Stimulated activated CD4-positive, alpha-beta T cell treated with anti-CD3 and anti-CD28 coated beads, Interleukin-1b, Interleukin-23, amount 100 ng/mL, for 4 hours (primary cell): ENCODE measurements at regions not wholly inside any gene's neighbourhood (a gene's known extent, or its start where the extent isn't known, plus 50 kb on each side); places are given as distances from the start of the nearest gene placed in this dataset.

Experiments
- DNase-seq, 2 donors: peaks; one replicate each; pipeline ENCODE4 v3.0.0-alpha.2; 2020; ENCODE audit warnings: low read depth in 2 of 2

- peak in 1 of 2 donors; percentile 80 for DNase-seq
These were observed 234.7 kb downstream of the OR13H1 start for GRCh38 chrX:131778269-131779218.

GRCh38 chrX:131779306-131779705, 235.4 kb downstream of the OR13H1 start:
- no peak for DNase-seq

- DNase-seq: no peak
These were observed 235.9 kb downstream of the OR13H1 start for GRCh38 chrX:131779741-131780140.

GRCh38 chrX:131782646-131783045, 238.8 kb downstream of the OR13H1 start:
- DNase-seq: no peak

GRCh38 chrX:131783555-131784308, 239.4 kb upstream of the STK26 start:
- DNase-seq: peak in 1 of 2 donors; percentile 80

- DNase-seq: no peak
These were observed 233.4 kb upstream of the STK26 start for GRCh38 chrX:131789664-131790063.

GRCh38 chrX:131791608-131792355, 231.3 kb upstream of the STK26 start:
- DNase-seq: no peak

- peak in 1 of 2 donors; percentile 87 for DNase-seq
These were observed 230.7 kb upstream of the STK26 start for GRCh38 chrX:131792356-131792749.

- peak in 1 of 2 donors; percentile 89 for DNase-seq
These were observed 230.2 kb upstream of the STK26 start for GRCh38 chrX:131792789-131793462.

GRCh38 chrX:131795442-131796229, 227.5 kb upstream of the STK26 start:
- DNase-seq: no peak

GRCh38 chrX:131801066-131801465, 222.0 kb upstream of the STK26 start:
- no peak for DNase-seq

- DNase-seq: no peak
These were observed 221.2 kb upstream of the STK26 start for GRCh38 chrX:131801911-131802310.

GRCh38 chrX:131802836-131803626, 220.1 kb upstream of the STK26 start:
- DNase-seq: peak; percentile 10 to 63

GRCh38 chrX:131812847-131813825, 210.0 kb upstream of the STK26 start:
- DNase-seq: peak; percentile 43 to 84

- DNase-seq: peak; percentile 14 to 91
These were observed 206.5 kb upstream of the STK26 start for GRCh38 chrX:131816551-131817136.

- no peak for DNase-seq
These were observed 204.7 kb upstream of the STK26 start for GRCh38 chrX:131818297-131818936.

- DNase-seq: peak in 1 of 2 donors; percentile 88
These were observed 201.0 kb upstream of the STK26 start for GRCh38 chrX:131821945-131822622.
